ENCODE measurements at regions not wholly inside any gene's neighbourhood (a gene's known extent, or its start where the extent isn't known, plus 50 kb on each side); places are given as distances from the start of the nearest gene placed in this dataset.

DNA sequence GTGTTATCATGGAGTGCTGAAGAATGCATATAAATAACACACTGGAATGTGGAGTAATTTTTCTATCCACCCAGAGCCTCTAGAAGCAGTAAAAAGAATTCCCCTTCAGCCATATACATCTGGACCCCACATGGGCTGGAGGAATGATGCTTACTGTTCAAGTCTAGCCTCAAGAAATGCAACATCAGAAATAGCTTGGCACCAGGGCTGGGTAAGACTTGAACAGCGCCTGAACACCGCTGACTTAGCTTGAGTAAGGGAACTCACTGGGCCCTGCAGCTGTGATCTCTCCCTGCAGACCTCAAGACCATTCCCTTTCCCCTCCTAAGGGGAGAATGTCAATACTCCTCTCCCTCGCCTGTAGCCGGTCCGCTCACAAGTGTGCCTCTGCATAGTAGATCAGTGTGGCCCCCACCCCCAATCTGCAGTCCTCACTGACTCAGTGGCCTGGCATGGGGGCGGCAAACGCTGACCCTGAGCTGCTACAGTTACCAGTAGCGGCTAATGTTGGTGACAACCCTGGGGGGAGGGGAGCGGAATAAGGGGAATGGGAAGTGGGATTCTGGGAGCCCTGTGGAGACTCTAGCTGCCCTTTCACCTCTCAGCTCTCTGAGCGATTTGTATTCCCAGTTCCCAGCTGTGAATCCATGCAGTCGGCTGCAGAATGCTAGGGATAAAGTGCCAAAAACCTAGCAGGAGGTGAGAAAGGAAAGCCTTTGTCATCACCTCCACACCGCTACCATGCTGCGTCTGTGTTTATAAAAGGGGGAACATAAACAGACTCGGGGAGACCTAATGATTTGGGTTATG lies 483.9 kb downstream of the DISC1 start:
- DNase-seq, result no peak

DNA sequence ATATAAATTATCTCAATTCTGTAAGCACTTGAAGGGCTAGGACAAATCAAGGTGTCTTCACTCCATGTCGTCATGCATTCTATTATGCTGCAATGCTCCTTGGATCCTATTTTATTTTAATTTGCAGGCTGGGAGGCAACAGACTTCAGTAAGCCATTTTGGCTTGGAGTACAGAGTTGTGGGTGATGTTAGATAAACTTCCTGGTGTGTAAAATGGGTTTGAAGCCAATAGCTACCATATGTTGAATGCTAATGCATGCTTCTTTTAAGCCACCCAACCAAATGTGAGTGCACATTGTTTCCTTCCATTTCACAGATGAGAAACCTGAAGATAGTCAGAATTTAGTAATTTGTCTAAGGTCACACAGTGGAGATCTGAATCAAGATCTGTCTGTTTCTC lies 482.8 kb downstream of the DISC1 start:
- no peak for DNase-seq

DNA sequence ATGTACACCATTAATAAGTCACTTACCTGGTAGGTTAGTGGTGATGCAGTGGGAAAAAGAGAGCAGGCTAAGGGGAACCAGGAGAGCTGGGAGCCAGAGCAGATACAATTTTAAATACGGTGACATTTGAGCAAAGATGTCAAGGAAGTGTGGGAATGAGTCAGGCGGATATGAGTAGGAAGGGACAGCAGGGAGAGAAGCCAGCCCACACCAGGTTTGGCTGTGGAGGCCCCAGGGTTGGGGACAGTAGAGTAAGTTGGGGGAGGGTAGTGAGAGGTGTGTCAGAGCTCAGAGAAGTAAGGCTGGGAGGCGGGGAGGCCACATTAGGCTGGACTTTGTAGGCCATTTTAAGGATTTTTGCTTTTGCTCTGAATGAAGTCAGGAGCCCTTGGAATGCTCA lies 482.0 kb downstream of the DISC1 start:
- DNase-seq, result no peak

DNA sequence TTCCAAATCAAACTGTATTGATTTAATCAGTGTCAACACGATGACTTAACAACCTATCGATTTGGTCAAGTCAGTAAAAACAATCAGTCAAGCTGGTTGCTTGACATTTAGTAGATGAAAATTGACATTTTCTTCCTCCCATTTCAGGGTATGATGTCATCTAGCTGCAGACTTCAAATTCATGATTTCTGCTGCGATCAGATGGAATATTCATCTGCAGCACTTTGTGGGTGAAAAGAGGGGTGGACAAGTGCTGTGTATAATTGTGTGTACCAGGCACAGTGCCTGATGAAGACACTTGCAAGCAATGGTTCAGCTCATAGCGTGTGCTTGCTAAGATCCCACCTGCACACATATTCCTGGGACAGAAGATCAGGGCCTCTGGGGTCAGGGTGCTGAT lies 479.8 kb downstream of the DISC1 start:
- no peak for DNase-seq

DNA sequence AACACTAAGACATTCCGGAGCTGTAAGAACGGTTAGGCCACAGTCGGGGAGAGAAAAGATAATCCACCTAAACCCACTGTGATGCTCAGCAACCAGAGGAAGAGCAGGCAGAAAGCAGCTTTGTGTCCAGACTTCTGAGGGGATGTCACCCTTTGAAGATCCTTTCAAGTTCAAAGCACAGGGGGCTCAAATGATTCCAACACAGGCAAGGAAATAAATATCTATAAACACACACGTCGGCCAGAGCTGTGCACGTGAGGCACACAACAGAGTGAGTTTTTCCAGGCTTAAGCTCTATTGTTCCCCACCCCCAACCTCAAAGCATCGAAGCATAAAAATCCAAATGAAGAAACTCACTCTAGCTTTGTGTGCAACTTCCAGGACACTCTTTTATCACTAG lies 479.0 kb downstream of the DISC1 start:
- no peak for DNase-seq

DNA sequence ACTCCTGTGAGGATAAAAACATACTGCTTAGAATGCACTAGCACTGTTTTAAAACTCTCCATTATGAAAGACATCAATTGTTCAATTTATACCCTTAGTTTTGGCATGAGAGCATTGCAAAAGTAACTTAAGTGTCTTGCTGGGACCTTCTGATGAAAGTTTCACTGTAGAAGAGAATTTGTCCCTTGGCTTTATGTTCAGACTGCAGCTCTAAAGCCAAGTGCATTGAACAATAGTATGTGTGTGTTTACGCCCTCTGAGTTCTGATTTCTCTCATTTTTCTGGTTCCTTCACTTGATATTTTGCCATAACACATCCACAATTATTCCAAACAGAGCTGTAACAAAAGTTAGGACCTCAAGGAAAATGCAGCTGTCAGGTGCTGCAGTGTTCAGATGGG lies 474.6 kb downstream of the DISC1 start:
- DNase-seq, result no peak

DNA sequence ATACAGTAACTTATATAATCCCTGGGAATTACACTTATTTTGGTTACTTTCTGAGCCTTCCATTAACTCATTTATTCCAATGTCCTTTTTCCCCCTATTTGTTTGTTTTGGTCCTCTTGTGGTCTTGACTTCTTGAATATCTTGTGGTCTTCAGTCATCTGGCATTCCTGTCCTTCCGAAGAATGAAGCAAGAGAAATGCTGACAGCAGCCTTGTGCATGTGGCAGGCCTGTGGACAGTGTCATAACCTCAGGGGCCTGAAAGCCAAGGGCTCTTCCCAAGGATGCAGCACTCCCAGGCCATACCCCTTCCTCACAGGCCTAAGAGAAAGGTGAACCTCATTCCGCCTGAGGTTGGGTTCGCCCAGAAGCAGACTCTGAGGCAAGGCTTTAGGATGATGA lies 470.2 kb downstream of the DISC1 start:
- no peak for DNase-seq
